MM.1S (cell line): ENCODE measurements at regions not wholly inside any gene's neighbourhood (a gene's known extent, or its start where the extent isn't known, plus 50 kb on each side); places are given as distances from the start of the nearest gene placed in this dataset.

Experiments used
- DNase-seq: peaks from one replicate; pipeline ENCODE4 v3.0.0-alpha.2; 2015
- H2AFZ ChIP-seq: fragments of 300-600 bp; sonication (generic); 2 replicates; pipeline ENCODE4 v1.6.0; 2016; ENCODE audit warnings: antibody characterized with exemption, low read length
- H3F3A ChIP-seq: fragments of 300-600 bp; sonication (generic); 2 replicates; pipeline ENCODE4 v1.6.1; 2016; ENCODE audit warnings: mild to moderate bottlenecking, antibody characterized with exemption, low read length, moderate library complexity, mixed read lengths; ENCODE audit not compliant: insufficient read depth
- H3K27ac ChIP-seq: fragments of 300-600 bp; sonication (generic); 2 replicates; pipeline ENCODE4 v1.5.1; 2016; ENCODE audit warnings: mild to moderate bottlenecking, low read length
- H3K27me3 ChIP-seq: fragments of 300-600 bp; sonication (generic); replicated peaks from 2 replicates; pipeline ENCODE4 v1.6.0; 2016; ENCODE audit warnings: low read length; ENCODE audit not compliant: insufficient read depth
- H3K36me3 ChIP-seq: fragments of 300-600 bp; sonication (generic); replicated peaks from 2 replicates; pipeline ENCODE4 v1.6.1; 2016; ENCODE audit warnings: mild to moderate bottlenecking, low read length, mixed read lengths; ENCODE audit not compliant: insufficient read depth
- H3K4me1 ChIP-seq: fragments of 300-600 bp; sonication (generic); 2 replicates; pipeline ENCODE4 v1.6.1; 2016; ENCODE audit warnings: low read length, mixed read lengths
- H3K4me2 ChIP-seq: fragments of 300-600 bp; sonication (generic); 2 replicates; pipeline ENCODE4 v1.6.0; 2016; ENCODE audit warnings: low read depth, low read length
- H3K4me3 ChIP-seq: fragments of 300-600 bp; sonication (generic); 2 replicates; pipeline ENCODE4 v1.5.1; 2016; ENCODE audit warnings: low read length, mixed read lengths
- H3K79me2 ChIP-seq: fragments of 300-600 bp; sonication (generic); 2 replicates; pipeline ENCODE4 v1.6.1; 2016; ENCODE audit warnings: mixed run types, low read length, mixed read lengths
- H3K9ac ChIP-seq: fragments of 300-600 bp; sonication (generic); 2 replicates; pipeline ENCODE4 v1.6.1; 2016; ENCODE audit warnings: low read length, mixed read lengths
- H3K9me2 ChIP-seq: fragments of 300-600 bp; sonication (generic); replicated peaks from 2 replicates; pipeline ENCODE4 v1.6.1; 2016; ENCODE audit warnings: mild to moderate bottlenecking, low read length, mixed read lengths; ENCODE audit not compliant: insufficient read depth
- H3K9me3 ChIP-seq: fragments of 300-600 bp; sonication (generic); replicated peaks from 2 replicates; pipeline ENCODE4 v1.6.1; 2016; ENCODE audit warnings: mild to moderate bottlenecking, low read length, mixed read lengths; ENCODE audit not compliant: insufficient read depth
- H4K20me1 ChIP-seq: fragments of 300-600 bp; sonication (generic); 2 replicates; pipeline ENCODE4 v1.6.1; 2016; ENCODE audit warnings: mild to moderate bottlenecking, low read length, moderate library complexity, mixed read lengths; ENCODE audit not compliant: insufficient read depth
- CTCF ChIP-seq: fragments of 300-600 bp; sonication (generic); IDR thresholded peaks from 2 replicates; pipeline ENCODE4 v1.5.1; 2016; ENCODE audit warnings: antibody characterized with exemption, low read length, mixed read lengths
- EZH2 ChIP-seq: fragments of 300-600 bp; sonication (generic); optimal IDR thresholded peaks from 2 replicates; pipeline ENCODE3; 2017; ENCODE audit warnings: low read depth, mild to moderate bottlenecking, antibody characterized with exemption, low read length, mixed read lengths
- EZH2phosphoT487 ChIP-seq: fragments of 300-600 bp; sonication (generic); IDR thresholded peaks from 2 replicates; pipeline ENCODE4 v1.6.1; 2018; ENCODE audit warnings: antibody characterized with exemption, low read length

DNA sequence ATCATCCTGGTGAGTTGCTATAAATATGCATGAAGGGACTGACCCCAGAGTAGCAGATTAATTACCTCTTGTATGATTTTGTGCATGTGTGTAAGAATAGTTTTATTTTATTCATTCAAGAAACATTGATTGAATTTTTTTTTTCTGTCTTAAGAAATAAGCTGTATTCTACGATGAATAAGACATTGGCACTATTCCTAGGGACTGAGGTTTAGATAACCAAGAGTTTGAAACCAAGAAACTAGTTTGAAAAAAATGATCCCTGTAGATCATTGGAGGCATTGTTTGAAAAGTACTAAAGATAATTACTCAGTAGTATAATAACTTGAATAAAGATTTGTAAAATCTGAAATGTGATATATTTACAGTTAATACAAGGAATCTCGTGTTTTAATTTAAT is 1086.9 kb downstream of the PCDH7 start:
- Histone ChIP-seq H3K27me3 (no peaks in the 10 kb centered on the region), H3K4me3 (no peak overlapping the region), H3K9me3 (no peaks in the 10 kb centered on the region), H2AFZ (no peak overlapping the region), H3K9me2 (no peaks in the 10 kb centered on the region), H4K20me1 (no peaks in the 10 kb centered on the region), H3K9ac (no peak overlapping the region), H3K36me3 (no peaks in the 10 kb centered on the region), H3K4me1 (no peaks in the 10 kb centered on the region), H3K27ac (no peak overlapping the region), H3F3A (no peaks in the 10 kb centered on the region), H3K79me2 (no peaks in the 10 kb centered on the region), H3K4me2 (no peak overlapping the region)
- no peak for TF ChIP-seq EZH2
- TF ChIP-seq EZH2phosphoT487, result no peak
- TF ChIP-seq CTCF, result no peak
- DNase-seq, result no peak

GRCh38 chr4:31844350-31844749 is 1124.2 kb downstream of the PCDH7 start:
- H3K36me3 ChIP-seq, result no peaks in the 10 kb centered on the region
- no peaks in the 10 kb centered on the region for H3F3A ChIP-seq
- H3K9ac ChIP-seq, result no peak overlapping the region
- H3K9me2 ChIP-seq, result no peaks in the 10 kb centered on the region
- no peaks in the 10 kb centered on the region for H3K9me3 ChIP-seq
- no peak overlapping the region for H3K4me2 ChIP-seq
- H3K79me2 ChIP-seq, result no peaks in the 10 kb centered on the region
- H4K20me1 ChIP-seq, result no peaks in the 10 kb centered on the region
- H3K27me3 ChIP-seq, result no peaks in the 10 kb centered on the region
- no peak overlapping the region for H3K27ac ChIP-seq
- no peaks in the 10 kb centered on the region for H3K4me1 ChIP-seq
- H3K4me3 ChIP-seq, result no peak overlapping the region
- DNase-seq, result no peak
- TF ChIP-seq CTCF (no peak), EZH2phosphoT487 (no peak), EZH2 (no peak)
- no peak overlapping the region for H2AFZ ChIP-seq

GRCh38 chr4:31851946-31852345 is 1131.8 kb downstream of the PCDH7 start:
- H3K27ac ChIP-seq, result no peak overlapping the region
- no peak for DNase-seq
- H3K9me3 ChIP-seq, result no peaks in the 10 kb centered on the region
- H3K4me2 ChIP-seq, result no peak overlapping the region
- H3K9me2 ChIP-seq, result no peaks in the 10 kb centered on the region
- no peak overlapping the region for H2AFZ ChIP-seq
- no peaks in the 10 kb centered on the region for H3K79me2 ChIP-seq
- H3K4me3 ChIP-seq, result no peak overlapping the region
- H3K27me3 ChIP-seq, result no peaks in the 10 kb centered on the region
- no peaks in the 10 kb centered on the region for H3K36me3 ChIP-seq
- TF ChIP-seq EZH2phosphoT487 (no peak), CTCF (no peak), EZH2 (no peak)
- H3K9ac ChIP-seq, result no peak overlapping the region
- H3K4me1 ChIP-seq, result no peaks in the 10 kb centered on the region
- H4K20me1 ChIP-seq, result no peaks in the 10 kb centered on the region
- no peaks in the 10 kb centered on the region for H3F3A ChIP-seq
